Middle frontal gyrus (tissue), 1 donor: ENCODE measurements at regions not wholly inside any gene's neighbourhood (a gene's known extent, or its start where the extent isn't known, plus 50 kb on each side); places are given as distances from the start of the nearest gene placed in this dataset.
"Not testable (repeated sequence)": the region's sequence is repeated elsewhere in the genome, so short reads cannot be mapped to it uniquely, and the experiment has no call there.

Experiments
- DNase-seq: peaks from one replicate; pipeline ENCODE4 v3.0.0-alpha.2; 2015; ENCODE audit warnings: low spot score; ENCODE audit errors: extremely low spot score

DNA sequence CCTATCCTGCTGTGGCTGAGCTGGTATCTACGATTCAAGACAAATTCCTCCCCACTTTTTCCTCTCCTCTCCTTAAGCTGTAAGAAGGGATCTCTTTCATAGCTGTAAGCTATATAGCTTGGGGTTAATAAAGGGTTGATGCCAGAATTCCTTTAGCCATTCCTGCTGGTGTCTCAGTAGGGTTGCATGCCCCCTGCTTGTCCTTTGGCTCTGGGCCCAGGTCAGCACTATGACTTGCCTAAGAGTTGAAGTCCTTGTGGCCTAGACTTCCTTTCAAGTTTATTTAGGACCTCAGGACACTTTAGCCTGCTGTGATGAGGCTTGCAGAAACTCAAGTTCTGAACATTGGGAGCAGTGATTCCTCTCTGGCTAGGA, 270.0 kb downstream of the AMY1C start:
- DNase-seq: no peak

DNA sequence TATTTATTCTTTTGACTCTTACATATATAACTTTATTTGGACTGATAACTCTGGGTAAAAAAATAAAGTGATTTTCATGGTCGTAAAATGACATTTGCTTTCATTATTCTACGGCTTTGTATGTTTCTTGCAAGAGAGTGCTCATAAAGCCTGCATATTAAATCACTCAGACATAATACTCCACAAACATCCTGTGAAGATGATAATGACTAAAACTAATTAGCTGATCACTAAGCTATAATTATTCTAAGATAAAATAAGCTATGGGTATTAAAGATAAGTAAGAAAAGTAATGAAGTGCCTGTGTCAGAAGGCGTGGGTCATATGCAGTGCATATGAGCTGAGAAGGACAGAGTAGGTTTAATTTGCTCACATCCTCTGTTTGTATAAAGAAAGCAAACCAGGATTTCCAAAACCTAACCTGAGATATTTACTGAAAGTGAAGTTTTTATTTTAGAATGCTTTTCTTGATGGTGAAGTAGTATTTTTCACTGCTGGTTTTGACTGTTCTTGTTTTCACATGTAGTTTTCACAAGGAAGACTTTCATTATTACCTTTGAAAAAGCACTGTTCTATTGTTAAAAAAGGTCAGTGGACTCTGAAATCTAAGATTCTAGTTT, 278.8 kb downstream of the AMY1C start:
- no peak for DNase-seq

DNA sequence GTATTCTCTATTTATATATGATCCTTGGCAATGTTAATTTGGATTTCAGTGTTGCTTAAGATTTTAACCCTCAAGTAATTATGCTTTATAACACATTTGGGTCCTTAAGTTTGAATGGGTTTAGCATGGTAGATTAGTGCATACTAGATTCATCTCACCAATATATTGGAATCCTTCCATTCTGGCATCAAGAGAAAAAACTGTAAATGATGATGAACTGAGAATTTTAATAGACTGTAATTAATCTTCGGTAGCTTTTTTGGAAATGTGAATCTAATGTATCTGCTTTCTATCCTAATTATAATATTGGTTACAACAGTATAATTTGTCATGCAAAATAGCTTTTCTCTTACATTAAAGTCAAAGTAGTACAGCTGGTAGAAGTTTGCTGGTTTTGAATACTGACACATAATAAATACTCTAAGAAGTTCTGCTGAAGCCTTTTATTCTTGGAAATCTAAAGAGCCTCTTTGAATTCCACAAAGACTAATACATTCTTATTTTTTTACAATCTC, 279.8 kb downstream of the AMY1C start:
- DNase-seq: no peak

DNA sequence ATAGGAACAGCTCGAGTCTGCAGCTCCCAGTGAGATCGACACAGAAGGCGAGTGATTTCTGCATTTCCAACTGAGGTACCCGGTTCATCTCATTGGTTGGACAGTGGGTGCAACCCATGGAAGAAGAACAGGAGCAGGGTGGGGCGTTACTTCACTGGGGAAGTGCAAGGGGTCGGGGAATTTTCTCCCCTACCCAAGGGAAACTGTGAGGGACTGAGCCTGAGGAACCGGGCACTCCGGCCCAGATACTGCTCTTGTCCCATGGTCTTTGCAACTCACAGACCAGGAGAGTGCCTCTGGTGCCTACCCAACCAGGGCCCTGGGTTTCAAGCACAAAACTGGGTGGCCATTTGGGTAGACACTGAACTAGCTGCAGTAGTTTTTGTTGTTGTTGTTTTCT, 307.1 kb downstream of the AMY1C start:
- DNase-seq: no peak

DNA sequence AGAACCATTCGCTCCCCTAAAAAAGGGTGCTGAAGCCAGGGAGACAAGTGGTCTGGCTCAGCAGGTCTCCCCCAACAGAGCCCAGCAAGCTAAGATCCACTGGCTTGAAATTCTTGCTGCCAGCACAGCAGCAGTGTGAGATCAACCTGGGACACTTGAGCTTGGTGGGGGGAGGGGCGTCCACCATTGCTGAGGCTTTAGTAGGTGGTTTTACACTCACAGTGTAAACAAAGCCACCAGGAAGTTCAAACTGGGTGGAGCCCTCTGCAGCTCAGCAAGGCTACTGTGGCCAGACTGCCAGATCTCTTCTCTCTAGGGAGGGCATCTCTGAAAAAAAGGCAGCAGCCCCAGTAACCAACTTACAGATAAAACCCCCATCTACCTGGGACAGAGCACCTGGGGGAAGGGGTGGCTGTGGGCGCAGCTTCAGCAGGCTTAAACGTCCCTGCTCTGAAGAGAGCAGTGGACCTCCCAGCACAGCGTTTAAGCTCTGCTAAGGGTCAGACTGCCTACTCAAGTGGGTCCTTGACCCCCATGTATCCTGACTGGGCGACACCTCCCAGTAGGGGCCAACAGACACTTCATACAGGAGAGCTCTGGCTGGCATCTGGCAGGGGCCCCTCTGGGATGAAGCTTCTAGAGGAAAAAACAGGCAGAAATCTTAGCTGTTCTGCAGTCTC, 307.7 kb downstream of the AMY1C start:
- not testable (repeated sequence) for DNase-seq

DNA sequence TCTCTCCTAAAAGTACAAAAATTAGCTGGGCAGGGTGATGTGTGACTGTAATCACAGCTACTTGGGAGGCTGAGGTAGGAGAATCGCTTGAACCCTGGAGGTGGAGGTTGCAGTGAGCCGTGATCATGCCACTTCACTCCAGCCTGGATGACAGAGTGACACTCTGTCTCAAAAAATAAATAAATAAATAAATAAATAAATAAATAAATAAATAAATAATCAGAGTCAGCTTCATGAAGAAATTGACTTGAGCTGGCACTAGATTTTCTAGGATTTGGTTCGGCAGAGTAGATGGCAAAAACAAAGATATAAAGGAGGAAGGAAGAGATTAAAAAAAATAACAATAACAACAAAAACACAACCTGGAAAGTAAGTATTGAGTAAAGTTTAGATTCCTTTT, 311.9 kb downstream of the AMY1C start:
- not testable (repeated sequence) for DNase-seq

DNA sequence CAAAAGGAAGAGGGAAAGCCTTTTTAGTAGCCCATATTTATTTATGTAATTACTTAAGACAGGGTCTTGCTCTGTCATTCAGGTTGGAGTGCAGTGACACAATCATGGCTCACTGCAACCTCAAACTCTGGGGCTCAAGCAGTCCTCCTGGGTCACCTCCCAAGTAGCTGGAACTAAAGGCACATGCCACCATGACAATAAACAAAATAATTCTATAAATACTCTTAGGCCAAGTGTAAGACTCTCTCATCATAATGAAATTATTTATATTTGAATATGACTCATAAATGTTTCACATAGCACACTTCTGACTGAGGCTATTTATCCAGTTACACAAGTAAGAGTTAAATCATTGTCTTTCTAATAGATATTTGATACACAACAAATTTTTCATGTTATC, 314.7 kb downstream of the AMY1C start:
- DNase-seq: no peak

DNA sequence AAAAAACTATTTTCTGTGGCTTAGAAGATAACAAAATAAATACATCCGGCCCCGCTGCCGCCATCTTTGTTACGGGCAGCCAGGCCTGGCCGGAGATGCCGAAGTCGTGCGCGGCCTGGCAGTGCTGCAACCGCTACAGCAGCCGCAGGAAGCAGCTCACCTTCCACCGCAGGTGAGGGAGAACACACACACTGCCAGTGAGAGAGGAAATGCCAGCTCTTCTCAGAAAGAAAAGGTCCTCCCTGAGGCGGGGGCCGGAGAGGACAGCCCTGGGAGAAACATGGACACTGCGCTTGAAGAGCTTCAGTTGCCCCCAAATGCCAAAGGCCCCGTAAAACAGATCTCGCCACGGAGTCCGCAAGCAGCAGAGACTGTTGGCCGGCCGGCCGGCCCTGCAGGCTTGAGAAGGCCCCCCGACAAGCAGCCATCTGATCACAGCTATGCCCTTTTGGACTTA, 323.2 kb downstream of the AMY1C start:
- no peak for DNase-seq

DNA sequence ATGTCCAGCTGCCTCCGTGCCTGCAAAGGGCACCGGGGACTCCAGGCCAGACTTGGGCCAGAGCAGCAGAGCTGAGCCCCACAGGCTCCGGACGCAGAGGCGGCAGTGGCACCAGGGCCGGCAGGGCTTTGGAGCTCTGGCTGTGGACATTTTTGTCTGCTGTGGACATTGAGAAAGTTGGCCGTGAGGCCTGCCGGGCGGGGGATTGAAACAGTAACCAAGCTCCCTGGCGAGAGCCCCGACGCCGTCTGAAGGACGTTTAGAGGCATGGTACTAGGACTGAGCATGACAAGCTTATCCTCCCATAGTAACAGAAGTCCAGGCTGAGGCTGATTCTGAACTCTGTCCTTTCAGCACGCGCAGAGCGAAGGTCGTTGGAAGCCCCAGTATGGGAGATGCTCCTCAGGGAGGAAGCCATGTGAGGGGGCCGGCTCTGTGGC, 323.8 kb downstream of the AMY1C start:
- no peak for DNase-seq

DNA sequence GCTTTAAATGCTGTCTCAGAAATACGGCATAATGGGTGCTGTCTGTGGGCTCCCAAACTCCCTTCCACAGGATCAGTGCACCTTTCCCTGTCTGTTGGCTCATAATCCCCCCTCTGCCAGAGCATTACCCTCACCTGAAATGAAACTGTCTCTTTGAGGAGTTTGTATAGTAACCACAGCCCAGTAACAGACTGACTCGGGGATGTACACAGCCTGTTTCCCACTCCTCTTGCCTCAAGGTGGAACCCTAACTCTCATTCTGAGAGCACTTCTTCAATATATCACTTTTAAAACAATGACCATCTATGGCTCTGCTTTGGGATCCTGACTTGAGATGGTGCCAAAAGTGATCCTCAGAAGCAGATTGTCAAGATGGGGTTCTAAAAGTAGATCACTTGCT, 332.5 kb downstream of the AMY1C start:
- no peak for DNase-seq

DNA sequence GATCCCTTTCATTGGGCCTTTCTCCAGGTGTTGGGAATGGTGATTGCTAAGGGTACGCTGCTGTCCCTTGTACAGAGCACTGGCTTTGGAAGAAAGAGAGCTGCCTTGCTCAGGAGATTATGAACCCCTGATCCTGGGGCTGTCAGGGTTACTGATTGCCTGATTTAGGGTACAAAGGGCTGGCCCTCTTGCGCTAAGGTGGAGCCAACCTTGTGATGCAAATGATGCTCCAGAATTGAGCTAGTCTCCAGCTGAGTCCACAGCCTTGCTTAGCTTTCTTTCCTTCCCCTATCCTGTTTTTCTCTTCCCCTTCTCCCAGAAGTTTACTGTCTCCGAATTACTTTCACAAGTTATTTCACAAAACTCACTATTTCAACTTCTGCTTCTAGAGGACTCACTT, 334.7 kb downstream of the AMY1C start:
- no peak for DNase-seq

DNA sequence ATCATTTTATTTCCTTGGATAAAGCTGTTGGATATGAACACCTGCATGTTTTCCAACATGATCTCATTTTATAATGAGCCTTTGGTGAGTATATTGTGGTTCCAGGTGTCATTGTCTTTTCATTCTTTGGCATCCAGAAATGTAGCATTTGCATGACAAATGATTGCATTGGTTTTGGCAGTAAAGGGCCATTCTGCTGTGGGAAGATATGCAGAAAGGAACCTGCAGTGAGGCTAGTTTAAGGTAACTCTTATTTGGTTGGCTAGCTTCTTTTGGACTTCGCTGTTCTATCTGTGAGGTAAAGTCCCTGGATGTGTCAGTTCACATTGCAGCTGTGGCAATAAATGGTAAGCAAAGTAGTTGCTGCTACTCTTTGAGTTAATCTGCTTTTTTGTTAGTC, 343.0 kb downstream of the AMY1C start:
- no peak for DNase-seq

DNA sequence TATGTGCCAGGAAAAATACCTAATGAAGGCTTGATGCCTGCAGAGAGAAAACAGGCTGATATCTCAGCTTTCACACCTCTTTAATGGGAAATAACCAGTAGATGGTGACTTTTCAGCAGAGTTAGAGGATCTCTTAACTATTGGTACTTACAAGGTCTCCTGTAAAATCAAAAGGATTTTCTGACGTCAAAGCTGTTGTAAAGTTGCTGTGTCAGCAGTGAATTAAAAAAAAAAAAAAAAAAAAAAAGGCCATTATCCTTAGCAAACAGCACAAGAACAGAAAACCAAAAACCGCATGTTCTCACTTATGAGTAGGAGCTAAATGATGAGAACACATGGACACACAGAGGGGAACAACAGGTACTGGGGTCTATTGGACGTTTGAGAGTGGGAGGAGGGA, 349.1 kb downstream of the AMY1C start:
- no peak for DNase-seq

DNA sequence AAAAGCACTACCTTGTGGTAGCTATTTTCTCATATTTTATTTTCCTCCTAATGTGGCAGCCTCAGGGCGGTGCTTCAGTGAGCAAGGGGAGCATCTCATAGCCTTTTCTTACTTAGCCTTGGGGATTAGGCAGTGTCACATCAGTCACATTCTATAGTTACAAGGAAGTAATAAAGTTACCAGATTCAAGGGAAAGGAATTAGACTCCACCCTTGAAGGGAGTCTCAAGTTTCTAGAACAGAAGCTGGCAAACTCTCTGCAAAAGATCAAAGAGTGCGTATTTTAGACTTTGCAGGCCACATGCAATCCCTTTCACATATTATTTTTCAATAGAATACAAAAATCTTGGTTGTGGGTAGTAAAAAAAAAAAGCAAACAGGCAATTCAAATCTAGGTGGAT, 350.4 kb downstream of the AMY1C start:
- DNase-seq: no peak

DNA sequence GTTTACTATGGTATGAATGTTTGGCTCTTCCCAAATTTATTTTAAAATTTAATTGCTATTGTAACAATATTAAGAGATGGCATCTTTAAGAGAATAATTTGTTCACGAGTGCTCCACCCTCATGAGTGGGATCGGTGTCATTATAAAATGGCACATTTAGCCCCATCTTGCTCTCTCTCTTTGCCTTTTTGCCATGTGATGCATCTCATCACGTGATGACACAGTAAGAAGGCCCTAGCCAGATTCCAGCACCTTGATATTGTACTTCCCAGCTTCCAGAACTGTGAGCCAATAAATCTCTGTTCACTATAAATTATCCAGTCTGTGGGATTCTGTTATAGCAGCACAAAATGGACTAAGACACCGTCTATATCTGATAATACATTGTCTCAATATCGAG, 355.8 kb downstream of the AMY1C start:
- no peak for DNase-seq

DNA sequence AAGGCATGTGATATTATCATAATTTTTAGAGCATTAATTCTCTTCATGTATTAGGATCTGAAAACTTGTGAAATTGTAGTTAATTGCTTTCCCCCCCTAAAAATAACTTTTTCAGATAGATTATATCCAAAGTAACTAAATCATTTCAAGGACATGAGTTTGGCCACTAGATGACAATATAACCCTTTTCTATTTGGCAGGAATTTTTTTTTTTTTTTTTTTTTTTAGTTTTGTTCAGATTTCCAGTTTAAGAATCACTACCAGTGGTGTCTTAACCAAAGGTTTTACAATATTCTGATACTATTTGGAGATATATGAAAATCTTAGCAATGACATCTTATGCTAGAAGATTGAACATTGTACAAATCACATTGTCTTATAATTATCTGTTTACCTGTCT, 370.8 kb downstream of the AMY1C start:
- DNase-seq: no peak

DNA sequence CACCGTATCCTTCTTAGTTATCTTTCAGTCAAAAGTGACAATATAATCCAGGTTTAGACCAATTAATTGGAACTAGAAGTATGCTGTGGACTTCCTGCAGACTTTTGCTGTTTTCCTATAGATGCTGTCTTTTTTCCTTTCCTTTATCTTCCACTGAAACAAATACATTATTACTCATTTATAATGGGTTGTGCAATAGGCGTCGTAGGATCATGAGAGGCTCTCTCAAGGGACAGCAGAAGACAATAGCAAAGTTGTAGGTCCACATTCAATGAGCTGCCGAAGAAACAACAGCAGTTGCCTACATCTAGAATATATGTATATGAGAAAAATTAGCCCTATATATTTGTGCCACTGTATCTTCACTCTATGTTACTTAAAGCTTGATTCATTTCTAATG, 371.6 kb downstream of the AMY1C start:
- DNase-seq: no peak

DNA sequence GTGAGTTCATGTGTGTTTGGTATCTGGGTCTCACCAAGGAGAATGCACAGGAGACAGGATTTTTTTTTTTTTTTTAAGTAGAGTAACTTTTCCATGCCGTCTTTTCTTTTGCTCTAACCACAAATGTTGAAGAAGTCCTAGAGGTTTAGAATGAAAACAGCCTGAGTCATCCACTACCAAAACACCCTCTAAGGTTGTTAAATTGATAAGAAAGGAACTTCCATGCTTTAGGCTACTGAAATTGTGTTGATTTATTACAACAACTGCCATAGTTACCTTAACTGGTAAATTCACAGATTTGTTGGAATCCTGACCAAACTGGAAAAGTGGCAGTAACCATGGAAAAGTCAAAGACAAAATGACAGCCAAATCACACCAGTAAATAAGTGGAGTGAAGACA, 375.6 kb downstream of the AMY1C start:
- no peak for DNase-seq

DNA sequence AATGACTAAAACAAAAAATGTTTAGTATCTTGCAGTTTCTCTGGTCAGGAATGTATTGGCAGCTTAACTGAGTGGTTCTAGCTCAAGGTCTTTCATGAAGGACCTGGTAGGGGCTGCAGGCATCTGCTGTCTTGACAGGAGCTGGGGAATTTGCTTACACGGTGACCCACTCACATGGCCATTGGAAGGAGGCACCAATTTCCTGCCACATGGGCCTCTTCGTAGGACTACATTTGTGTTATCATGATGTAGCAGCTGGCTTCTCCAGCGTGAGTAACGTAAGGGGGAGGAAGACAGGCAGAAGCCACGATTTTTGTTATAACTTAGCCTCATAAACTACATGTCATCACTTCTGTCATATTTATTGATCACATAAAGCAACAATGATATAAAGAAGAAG, 376.3 kb downstream of the AMY1C start:
- no peak for DNase-seq

DNA sequence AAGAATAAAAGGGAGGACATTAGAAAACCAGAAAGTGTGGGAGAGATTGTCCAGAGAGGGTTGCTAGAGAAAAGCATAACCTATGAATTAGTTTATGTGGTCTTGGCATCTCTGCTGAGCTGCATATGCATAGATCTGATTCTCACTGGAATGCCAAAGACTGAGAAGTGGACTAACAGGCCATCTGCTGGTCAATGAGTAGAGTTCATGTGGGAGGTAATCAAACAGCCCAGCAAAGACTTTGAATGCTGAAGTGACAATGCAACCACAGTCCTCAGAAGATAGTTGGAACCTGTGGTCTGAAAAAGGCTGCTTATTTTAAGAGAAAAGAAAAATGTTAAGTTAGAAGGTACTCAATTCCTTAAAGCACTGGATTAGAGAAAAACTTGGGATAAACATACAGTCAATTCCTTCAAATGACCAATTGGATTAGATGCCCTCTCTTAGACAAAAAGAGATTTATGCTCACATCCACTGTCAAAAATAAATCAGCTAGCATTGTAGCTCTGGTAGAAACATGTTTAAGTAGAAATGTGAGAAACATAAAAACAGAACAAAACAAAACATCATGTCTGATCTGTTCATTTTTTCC, 382.8 kb downstream of the AMY1C start:
- DNase-seq: no peak

DNA sequence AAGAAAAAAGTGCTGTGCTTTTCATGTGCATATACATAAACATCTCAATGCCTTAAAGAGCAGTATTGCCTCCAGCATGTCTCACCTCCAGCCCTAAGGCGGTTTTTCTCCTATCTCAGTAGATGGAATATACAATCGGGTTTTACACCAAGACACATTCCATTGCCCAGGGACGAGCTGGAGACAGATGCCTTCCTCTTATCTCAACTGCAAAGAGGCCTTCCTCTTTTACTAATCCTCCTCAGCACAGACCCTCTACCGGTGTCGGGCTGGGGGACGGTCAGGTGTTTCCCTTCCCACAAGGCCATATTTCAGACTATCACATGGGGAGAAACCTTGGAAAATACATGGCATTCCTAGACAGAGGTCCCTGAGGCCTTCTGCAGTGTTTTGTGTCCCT, 385.3 kb downstream of the AMY1C start:
- DNase-seq: not testable (repeated sequence)

DNA sequence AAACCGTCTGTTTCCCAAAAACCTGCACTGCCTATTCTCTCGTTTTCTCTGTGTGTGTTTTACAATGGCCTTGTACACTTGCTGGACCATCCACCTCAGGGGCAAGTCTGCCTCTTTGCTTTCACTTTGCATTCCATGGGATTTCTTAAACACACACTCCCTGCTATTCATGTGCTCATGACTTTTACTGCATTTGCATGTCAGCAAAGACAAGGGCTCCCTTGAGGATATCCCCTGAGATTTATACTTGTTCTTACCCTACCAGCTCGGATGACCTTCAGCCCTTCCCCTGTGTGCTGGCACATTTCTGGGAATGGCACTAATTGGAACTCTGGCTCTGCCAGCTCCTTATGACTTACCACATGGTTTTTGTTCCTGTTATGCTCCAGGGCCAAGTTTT, 386.9 kb downstream of the AMY1C start:
- DNase-seq: no peak

DNA sequence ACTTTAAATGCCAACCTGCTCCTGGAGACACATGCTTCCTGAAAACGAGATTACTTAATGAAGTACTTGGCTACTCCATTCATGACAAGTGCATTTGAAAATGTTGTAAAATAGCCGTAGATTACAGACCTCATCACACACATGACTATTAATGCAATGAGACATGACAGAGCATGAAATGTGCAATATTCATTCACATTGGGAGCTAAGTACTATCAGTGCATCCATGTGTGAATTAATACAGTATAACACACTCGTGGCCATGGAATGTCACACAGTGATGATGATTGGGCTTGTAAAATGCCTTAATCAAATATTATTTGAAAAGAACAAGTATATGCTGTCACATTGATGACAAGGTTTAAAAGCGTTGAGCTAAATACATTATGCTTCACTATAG, 407.0 kb downstream of the AMY1C start:
- DNase-seq: no peak
